ENCODE measurements at regions not wholly inside any gene's neighbourhood (a gene's known extent, or its start where the extent isn't known, plus 50 kb on each side); places are given as distances from the start of the nearest gene placed in this dataset.
"Not testable (repeated sequence)": the region's sequence is repeated elsewhere in the genome, so short reads cannot be mapped to it uniquely, and the experiment has no call there.

DNA sequence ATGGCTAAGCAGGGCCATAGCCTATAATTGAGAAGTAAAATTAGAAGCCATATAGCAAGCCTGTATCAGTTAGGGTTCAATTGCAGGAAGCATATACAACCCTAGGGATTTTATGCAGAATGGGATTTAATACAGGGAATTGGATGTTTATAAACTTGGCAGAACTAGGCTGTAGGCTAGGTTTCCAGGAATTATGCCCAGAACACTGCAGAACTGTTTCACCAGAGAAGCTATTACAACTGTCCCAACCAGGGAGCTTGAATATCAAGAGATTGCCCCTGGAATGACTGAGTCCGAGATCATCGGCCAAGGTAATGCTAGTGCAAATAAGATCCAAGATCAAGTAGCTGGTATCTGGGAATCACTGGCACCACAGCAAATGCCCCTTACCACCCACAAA is 64.0 kb downstream of the PRR15 start:
- TF ChIP-seq, protein P1, sequence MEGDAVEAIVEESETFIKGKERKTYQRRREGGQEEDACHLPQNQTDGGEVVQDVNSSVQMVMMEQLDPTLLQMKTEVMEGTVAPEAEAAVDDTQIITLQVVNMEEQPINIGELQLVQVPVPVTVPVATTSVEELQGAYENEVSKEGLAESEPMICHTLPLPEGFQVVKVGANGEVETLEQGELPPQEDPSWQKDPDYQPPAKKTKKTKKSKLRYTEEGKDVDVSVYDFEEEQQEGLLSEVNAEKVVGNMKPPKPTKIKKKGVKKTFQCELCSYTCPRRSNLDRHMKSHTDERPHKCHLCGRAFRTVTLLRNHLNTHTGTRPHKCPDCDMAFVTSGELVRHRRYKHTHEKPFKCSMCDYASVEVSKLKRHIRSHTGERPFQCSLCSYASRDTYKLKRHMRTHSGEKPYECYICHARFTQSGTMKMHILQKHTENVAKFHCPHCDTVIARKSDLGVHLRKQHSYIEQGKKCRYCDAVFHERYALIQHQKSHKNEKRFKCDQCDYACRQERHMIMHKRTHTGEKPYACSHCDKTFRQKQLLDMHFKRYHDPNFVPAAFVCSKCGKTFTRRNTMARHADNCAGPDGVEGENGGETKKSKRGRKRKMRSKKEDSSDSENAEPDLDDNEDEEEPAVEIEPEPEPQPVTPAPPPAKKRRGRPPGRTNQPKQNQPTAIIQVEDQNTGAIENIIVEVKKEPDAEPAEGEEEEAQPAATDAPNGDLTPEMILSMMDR (IDR thresholded peaks at IDR 0.05; ENCODE audit: low read depth, low read length): no peak
- no peak for DNase-seq (ENCODE audit: extremely low read depth, low read depth)

DNA sequence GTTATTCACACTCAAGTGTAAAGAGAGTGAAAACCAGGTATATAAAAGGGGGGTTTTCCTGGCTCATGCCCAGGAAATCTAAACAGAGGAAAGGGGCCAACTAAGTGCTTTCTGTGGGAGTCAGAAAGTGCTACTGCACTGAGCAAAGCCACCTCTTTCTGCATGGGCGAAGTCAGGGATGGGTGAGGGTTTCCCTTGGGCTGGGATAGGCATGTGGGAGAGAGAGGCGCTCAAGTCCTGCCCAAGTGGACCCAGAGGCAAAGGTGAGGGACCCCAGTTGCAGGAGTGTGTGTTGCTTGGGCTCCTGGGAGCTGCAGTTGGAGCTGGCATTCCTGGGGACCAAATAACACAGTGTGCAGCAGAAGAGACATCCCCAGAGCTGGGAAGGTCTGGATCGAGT is 65.9 kb downstream of the PRR15 start:
- TF ChIP-seq, protein P1 (IDR thresholded peaks at IDR 0.05; ENCODE audit: low read depth, low read length): no peak
- DNase-seq (ENCODE audit: extremely low read depth, low read depth): no peak

DNA sequence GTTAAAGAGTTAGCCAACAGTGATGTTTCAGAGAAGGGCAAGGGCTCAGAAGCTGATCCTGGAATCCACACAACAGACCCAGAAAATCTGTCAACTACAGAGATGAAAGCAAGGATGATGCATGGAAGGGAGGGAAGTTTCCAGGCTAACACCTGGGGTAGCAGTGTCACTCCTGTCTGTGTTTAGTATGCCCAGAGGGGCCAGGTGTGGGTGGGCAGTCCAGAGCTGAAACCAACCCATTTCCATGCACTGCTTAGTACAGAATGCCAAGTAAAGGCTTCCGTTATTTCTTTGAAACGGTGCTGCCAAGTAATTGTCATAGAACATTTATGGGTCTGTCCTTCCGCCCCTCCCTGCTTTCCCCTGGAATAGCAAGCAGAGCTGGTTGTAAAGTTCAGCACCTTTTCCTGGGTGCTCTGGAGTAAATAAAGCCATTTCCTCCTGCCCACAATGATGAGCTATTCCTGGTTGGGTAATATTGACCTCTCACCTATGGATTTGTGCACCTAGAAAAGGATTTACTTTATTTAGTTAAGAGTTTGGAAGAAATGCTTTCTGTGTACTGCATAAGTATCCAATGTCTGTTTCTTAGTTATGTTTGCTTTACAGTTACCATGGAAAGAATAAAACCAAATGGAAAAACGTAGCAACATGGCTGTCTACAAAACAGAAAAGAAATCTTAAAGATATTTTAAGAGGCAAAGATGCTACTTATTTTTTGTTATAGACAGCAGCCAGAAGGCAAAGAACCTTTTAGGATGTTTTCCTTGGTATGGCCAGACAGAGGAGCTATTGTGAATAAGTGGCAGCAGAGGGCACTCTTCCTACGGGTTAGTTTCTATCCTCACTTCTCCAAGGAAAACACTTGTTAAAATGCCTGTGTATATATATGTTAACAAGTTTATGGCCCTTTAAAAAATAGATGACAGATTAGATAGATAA is 71.7 kb downstream of the PRR15 start:
- peak; percentile 10 for DNase-seq (ENCODE audit: extremely low read depth, low read depth)
- TF ChIP-seq, protein P1 (IDR thresholded peaks at IDR 0.05; ENCODE audit: low read depth, low read length): peak; percentile 54

DNA sequence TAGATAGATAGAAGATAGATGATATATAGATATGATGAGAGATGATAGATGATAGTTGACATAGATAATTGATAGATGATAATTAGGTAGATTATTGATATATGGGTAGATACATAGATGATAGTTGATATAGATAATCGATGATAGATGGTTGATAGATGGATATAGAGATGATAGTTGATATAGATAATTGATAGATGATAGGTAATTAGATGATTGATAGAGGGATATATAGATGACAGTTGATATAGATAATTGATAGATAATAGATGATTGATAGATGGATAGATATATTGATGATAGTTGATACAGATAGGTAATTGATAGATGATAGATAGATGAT is 72.3 kb downstream of the PRR15 start:
- TF ChIP-seq, protein P1 (IDR thresholded peaks at IDR 0.05; ENCODE audit: low read depth, low read length): no peak
- no peak for DNase-seq (ENCODE audit: extremely low read depth, low read depth)

DNA sequence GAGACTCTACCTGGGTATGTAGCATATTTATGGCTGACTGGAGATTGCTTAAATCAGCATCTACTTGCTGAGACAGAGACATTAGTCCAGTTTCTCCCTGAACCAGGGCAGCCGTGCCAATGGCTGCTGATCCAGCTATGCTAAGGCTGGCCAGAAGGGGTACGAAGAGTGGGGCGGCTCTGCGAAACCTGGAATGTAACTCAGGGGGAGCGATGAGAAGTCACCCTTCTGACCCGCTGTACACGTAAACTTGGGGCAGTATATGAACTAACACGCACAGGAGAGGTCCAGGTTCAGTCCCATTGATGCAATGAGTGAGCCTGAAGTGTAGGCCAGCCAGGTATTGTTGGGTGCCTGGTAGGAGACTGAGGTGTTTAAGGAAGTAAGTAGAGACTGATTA is 73.7 kb downstream of the PRR15 start:
- TF ChIP-seq, protein P1 (IDR thresholded peaks at IDR 0.05; ENCODE audit: low read depth, low read length): no peak
- no peak for DNase-seq (ENCODE audit: extremely low read depth, low read depth)

DNA sequence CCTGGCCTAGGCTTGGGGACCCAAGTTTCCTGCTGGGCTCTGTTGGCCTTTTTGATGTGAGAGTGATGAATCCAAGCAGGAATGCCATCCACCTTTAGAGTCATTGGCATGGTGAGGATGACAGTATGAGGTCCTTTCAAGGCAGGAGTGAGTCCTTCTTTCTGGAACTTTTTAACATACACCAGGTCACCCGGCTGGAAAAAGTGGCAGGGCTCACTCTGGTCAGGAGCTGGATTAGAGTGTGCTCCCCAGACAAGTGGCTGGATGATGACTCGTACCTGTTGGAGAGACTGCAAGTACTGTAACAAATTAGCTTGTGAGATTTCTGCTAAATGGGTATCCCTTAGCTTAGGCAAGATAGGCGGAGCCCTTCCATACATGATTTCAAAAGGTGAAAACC is 75.2 kb downstream of the PRR15 start:
- not testable (repeated sequence) for DNase-seq (ENCODE audit: extremely low read depth, low read depth)

DNA sequence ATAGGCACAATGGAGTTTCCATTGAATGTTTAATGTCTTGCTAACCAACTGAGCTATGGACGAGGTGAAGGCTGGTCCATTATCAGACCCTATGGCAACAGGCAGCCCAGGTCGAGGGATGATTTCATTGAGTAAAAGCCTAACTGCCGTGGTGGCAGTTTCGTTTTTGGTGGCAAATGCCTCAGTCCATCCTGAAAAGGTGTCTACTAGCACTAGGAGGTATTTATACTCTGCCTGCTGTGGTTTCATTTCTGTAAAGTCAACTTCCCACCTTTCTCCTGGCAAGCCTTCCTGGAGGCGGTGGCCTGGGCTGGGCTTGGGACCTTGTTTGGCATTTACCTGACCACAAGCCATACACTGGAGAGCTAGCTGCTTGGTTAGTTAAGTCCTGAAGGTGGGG is 75.8 kb downstream of the PRR15 start:
- DNase-seq (ENCODE audit: extremely low read depth, low read depth): no peak
- TF ChIP-seq, protein P1 (IDR thresholded peaks at IDR 0.05; ENCODE audit: low read depth, low read length): no peak

Data from AG09319 (cell line).